KMS-11 (cell line): ENCODE measurements at regions not wholly inside any gene's neighbourhood (a gene's known extent, or its start where the extent isn't known, plus 50 kb on each side); places are given as distances from the start of the nearest gene placed in this dataset.

ENCODE experiments used
- H2AFZ ChIP-seq: fragments of 200-600 bp; sonication (generic); 2 replicates; pipeline ENCODE4 v1.6.1; 2016; ENCODE audit warnings: antibody characterized with exemption, mixed run types, low read depth
- H3K27ac ChIP-seq: fragments of 200-600 bp; sonication (generic); 2 replicates; pipeline ENCODE4 v1.6.1; 2016; ENCODE audit warnings: mild to moderate bottlenecking, mixed run types
- H3K27me3 ChIP-seq: fragments of 200-600 bp; sonication (generic); 2 replicates; pipeline ENCODE4 v1.6.1; 2017; ENCODE audit warnings: mild to moderate bottlenecking, low read depth, mixed run types, moderate library complexity; ENCODE audit not compliant: insufficient read depth
- H3K36me3 ChIP-seq: fragments of 200-600 bp; sonication (generic); 2 replicates; pipeline ENCODE4 v1.6.1; 2017; ENCODE audit warnings: mild to moderate bottlenecking, mixed run types; ENCODE audit not compliant: insufficient read depth
- H3K4me1 ChIP-seq: fragments of 200-600 bp; sonication (generic); 2 replicates; pipeline ENCODE4 v1.6.1; 2016; ENCODE audit warnings: mild to moderate bottlenecking, low read depth, mixed run types; ENCODE audit not compliant: poor library complexity, severe bottlenecking
- H3K4me2 ChIP-seq: fragments of 200-600 bp; sonication (generic); 2 replicates; pipeline ENCODE4 v1.7.0; 2016; ENCODE audit warnings: mild to moderate bottlenecking, mixed run types
- H3K4me3 ChIP-seq: fragments of 200-600 bp; sonication (generic); IDR thresholded peaks from 2 replicates; pipeline ENCODE4 v1.6.1; 2017; ENCODE audit warnings: low read depth, low read length, mixed read lengths; ENCODE audit not compliant: insufficient read depth
- H3K79me2 ChIP-seq: fragments of 200-600 bp; sonication (generic); 2 replicates; pipeline ENCODE4 v1.6.1; 2016; ENCODE audit warnings: low read depth, mixed run types; ENCODE audit not compliant: insufficient read depth
- H3K9ac ChIP-seq: fragments of 200-600 bp; sonication (generic); 2 replicates; pipeline ENCODE4 v1.6.1; 2016; ENCODE audit warnings: mild to moderate bottlenecking, mixed run types
- H4K20me1 ChIP-seq: fragments of 200-600 bp; sonication (generic); 2 replicates; pipeline ENCODE4 v1.6.1; 2016; ENCODE audit warnings: mild to moderate bottlenecking, mixed run types; ENCODE audit not compliant: insufficient read depth
- TF ChIP-seq, protein P1 (sequence below): fragments of 200-600 bp; sonication (generic); conservative IDR thresholded peaks from 2 replicates; pipeline ENCODE4 v1.6.1; 2017; ENCODE audit warnings: low read depth, mild to moderate bottlenecking, antibody characterized with exemption, low read length, moderate library complexity, mixed read lengths

DNA sequence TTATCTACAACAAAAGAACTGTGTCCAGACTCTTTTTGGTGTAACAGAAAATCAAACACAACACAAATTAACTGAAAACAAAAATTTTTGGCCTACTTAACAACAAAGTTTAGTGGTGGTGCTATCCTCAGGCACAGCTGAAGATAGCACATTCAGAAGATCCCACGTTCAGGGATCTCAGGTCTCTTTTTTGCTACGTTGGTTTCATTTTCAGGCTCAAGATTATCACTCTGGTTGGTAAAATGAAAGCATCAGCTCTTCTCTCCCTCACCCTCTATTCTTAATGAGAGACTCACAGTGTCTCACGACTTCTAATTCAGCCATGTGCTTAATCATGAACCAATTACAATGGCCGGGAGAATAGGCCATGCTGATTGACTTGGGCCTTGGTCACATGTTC is 146.9 kb upstream of the PTPRG start:
- H4K20me1 ChIP-seq: no peaks in the 10 kb centered on the region
- no peak overlapping the region for H3K9ac ChIP-seq
- TF ChIP-seq, protein P1, sequence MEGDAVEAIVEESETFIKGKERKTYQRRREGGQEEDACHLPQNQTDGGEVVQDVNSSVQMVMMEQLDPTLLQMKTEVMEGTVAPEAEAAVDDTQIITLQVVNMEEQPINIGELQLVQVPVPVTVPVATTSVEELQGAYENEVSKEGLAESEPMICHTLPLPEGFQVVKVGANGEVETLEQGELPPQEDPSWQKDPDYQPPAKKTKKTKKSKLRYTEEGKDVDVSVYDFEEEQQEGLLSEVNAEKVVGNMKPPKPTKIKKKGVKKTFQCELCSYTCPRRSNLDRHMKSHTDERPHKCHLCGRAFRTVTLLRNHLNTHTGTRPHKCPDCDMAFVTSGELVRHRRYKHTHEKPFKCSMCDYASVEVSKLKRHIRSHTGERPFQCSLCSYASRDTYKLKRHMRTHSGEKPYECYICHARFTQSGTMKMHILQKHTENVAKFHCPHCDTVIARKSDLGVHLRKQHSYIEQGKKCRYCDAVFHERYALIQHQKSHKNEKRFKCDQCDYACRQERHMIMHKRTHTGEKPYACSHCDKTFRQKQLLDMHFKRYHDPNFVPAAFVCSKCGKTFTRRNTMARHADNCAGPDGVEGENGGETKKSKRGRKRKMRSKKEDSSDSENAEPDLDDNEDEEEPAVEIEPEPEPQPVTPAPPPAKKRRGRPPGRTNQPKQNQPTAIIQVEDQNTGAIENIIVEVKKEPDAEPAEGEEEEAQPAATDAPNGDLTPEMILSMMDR: no peak
- peaks cover 17% of the 10 kb centered on the region for H3K4me1 ChIP-seq
- H3K79me2 ChIP-seq: no peaks in the 10 kb centered on the region
- no peaks in the 10 kb centered on the region for H3K27me3 ChIP-seq
- peak overlapping the region; percentile 74 for H3K4me2 ChIP-seq
- peak overlapping the region; percentile 69; the same call in 1 of the 2 replicates for H2AFZ ChIP-seq
- peak overlapping the region; percentile 43; the same call in 1 of the 2 replicates for H3K27ac ChIP-seq
- no peak overlapping the region for H3K4me3 ChIP-seq
- no peaks in the 10 kb centered on the region for H3K36me3 ChIP-seq

DNA sequence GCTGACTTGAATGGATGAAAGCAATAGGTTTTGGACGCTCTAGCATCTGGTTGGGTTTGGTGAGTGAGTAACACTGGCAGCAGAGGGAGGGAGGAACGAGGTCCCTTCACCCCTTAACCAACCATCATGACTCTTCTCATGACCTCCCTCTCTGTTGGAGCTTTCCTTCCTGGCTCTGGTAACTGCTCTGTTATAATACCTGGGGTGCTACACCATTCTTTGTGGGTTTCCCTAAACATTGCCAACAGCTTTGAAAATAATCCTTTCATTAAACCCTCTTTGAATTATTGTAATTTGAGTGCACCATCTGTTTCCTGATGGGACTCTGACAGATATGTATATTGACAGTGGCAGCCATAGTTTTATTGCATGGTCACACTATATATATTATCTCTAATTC is 146.2 kb upstream of the PTPRG start:
- Histone ChIP-seq H3K4me1 (peaks cover 24% of the 10 kb centered on the region), H3K9ac (no peak overlapping the region), H2AFZ (peak overlapping the region; percentile 69; the same call in 1 of the 2 replicates), H3K4me2 (no peak overlapping the region), H4K20me1 (no peaks in the 10 kb centered on the region), H3K79me2 (no peaks in the 10 kb centered on the region), H3K27ac (no peak overlapping the region), H3K4me3 (no peak overlapping the region), H3K27me3 (no peaks in the 10 kb centered on the region), H3K36me3 (no peaks in the 10 kb centered on the region)
- TF ChIP-seq, protein P1: no peak

DNA sequence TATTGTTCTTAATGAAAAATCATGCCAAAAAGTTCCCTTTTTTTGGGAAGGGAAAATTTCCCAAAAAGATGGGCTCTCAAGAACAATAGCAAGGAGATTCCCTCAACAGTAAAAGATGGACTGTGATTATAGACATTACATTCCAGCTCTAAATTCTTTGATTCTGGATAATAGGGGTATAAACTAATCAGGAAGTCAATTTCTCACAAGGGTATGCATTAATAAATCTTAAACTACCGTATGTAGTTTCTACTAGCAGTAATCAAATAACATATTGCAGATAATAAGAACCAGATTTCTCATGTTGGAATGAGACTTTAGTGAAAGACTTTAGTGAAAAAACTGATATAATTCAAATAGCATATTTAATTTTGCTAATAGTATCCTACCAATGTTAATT is 144.8 kb upstream of the PTPRG start:
- TF ChIP-seq, protein P1: no peak

DNA sequence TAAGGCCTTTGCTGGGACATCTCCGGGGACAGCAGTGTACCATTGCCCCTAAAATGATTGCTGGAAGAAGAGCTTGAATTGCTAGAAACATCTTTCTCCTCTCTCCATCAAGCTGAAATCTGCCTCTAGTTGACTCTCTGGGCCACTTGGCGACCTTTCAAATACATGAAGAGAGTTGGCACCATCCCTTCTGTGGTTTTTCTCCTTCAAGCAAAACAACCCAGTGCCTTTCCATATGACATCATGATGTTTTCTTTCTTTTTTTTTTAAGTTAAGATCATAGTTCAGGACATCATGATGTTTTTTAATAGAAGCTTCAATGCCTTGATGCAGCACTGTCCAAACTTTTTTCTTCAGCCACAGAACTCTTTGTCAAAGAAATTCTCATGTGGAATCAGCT is 144.0 kb upstream of the PTPRG start:
- Histone ChIP-seq H3K27ac (no peak overlapping the region), H3K9ac (no peak overlapping the region), H4K20me1 (no peaks in the 10 kb centered on the region), H3K4me1 (peaks cover 32% of the 10 kb centered on the region), H3K4me3 (no peak overlapping the region), H3K27me3 (no peaks in the 10 kb centered on the region), H3K4me2 (no peak overlapping the region), H2AFZ (no peak overlapping the region), H3K79me2 (no peaks in the 10 kb centered on the region), H3K36me3 (no peaks in the 10 kb centered on the region)
- TF ChIP-seq, protein P1: no peak

More for the DNA sequence above, 144.8 kb upstream of the PTPRG start:
- H3K4me2 ChIP-seq: no peak overlapping the region
- no peak overlapping the region for H3K27ac ChIP-seq
- no peaks in the 10 kb centered on the region for H3K36me3 ChIP-seq
- H2AFZ ChIP-seq: no peak overlapping the region
- H3K9ac ChIP-seq: no peak overlapping the region
- H3K4me3 ChIP-seq: no peak overlapping the region
- H3K4me1 ChIP-seq: peaks cover 32% of the 10 kb centered on the region
- no peaks in the 10 kb centered on the region for H3K27me3 ChIP-seq
- H3K79me2 ChIP-seq: no peaks in the 10 kb centered on the region
- no peaks in the 10 kb centered on the region for H4K20me1 ChIP-seq
